Nephron (organoid): ENCODE measurements at regions not wholly inside any gene's neighbourhood (a gene's known extent, or its start where the extent isn't known, plus 50 kb on each side); places are given as distances from the start of the nearest gene placed in this dataset.

ENCODE experiments used
- H3K27ac Mint-ChIP-seq, 3 experiments: 2 replicates each; pipeline ENCODE4 v1.8.0; 2020; ENCODE audit warnings: mixed read lengths in 3 of 3, mild to moderate bottlenecking in 2 of 3, moderate library complexity in 1 of 3
- H3K27me3 Mint-ChIP-seq: 2 replicates; pipeline ENCODE4 v1.8.0; 2021; ENCODE audit warnings: low read depth, mild to moderate bottlenecking, moderate library complexity, mixed read lengths
- H3K36me3 Mint-ChIP-seq: 2 replicates; pipeline ENCODE4 v1.8.0; 2020; ENCODE audit warnings: low read depth, mixed read lengths
- H3K4me1 Mint-ChIP-seq: 2 replicates; pipeline ENCODE4 v1.8.0; 2020; ENCODE audit warnings: mixed read lengths
- H3K4me3 Mint-ChIP-seq, 3 experiments: 2 replicates each; pipeline ENCODE4 v1.8.0; 2020; ENCODE audit warnings: mild to moderate bottlenecking in 3 of 3, mixed read lengths in 3 of 3, moderate library complexity in 2 of 3
- H3K9me3 Mint-ChIP-seq: 2 replicates; pipeline ENCODE4 v1.8.0; 2020; ENCODE audit warnings: mixed read lengths
- TF ChIP-seq, protein P1 (sequence below), 3 experiments: fragments of 200-600 bp; sonication (generic); IDR thresholded peaks; one replicate each; pipeline ENCODE4 v1.5.0; 2021; ENCODE audit warnings: antibody characterized with exemption in 3 of 3; ENCODE audit not compliant: unreplicated experiment in 3 of 3

DNA sequence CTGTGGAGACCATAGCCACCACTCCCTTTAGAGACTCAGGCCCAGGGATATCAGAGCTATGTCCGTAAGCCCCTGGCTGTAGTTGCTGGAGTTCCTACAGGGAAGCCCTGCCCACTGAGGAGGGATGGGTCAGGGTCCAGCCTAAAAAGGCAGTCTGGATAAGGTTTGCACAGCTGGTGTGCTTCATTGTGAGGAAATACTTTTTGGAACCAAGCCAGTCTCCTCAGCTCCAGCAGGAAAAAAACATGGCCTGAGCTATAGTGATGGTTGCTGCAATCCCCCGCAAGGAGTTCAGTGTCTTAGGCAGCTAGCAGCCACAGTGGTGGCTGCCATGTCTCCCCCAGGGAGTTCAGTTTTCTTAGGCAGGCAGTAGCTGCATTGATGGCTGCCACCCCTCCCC lies 52.6 kb upstream of the CYP2C8 start:
- Mint-ChIP-seq H3K4me3 (no peak overlapping the region), H3K9me3 (peaks cover 39% of the 10 kb centered on the region), H3K4me1 (no peaks in the 10 kb centered on the region), H3K27me3 (no peaks in the 10 kb centered on the region), H3K36me3 (no peaks in the 10 kb centered on the region), H3K27ac (no peak overlapping the region)
- TF ChIP-seq, protein P1, sequence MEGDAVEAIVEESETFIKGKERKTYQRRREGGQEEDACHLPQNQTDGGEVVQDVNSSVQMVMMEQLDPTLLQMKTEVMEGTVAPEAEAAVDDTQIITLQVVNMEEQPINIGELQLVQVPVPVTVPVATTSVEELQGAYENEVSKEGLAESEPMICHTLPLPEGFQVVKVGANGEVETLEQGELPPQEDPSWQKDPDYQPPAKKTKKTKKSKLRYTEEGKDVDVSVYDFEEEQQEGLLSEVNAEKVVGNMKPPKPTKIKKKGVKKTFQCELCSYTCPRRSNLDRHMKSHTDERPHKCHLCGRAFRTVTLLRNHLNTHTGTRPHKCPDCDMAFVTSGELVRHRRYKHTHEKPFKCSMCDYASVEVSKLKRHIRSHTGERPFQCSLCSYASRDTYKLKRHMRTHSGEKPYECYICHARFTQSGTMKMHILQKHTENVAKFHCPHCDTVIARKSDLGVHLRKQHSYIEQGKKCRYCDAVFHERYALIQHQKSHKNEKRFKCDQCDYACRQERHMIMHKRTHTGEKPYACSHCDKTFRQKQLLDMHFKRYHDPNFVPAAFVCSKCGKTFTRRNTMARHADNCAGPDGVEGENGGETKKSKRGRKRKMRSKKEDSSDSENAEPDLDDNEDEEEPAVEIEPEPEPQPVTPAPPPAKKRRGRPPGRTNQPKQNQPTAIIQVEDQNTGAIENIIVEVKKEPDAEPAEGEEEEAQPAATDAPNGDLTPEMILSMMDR (IDR thresholded peaks at IDR 0.05; ENCODE audit: unreplicated experiment in 3 of 3), result no peak
